ENCODE measurements at regions not wholly inside any gene's neighbourhood (a gene's known extent, or its start where the extent isn't known, plus 50 kb on each side); places are given as distances from the start of the nearest gene placed in this dataset.

- TF ChIP-seq, protein P1, sequence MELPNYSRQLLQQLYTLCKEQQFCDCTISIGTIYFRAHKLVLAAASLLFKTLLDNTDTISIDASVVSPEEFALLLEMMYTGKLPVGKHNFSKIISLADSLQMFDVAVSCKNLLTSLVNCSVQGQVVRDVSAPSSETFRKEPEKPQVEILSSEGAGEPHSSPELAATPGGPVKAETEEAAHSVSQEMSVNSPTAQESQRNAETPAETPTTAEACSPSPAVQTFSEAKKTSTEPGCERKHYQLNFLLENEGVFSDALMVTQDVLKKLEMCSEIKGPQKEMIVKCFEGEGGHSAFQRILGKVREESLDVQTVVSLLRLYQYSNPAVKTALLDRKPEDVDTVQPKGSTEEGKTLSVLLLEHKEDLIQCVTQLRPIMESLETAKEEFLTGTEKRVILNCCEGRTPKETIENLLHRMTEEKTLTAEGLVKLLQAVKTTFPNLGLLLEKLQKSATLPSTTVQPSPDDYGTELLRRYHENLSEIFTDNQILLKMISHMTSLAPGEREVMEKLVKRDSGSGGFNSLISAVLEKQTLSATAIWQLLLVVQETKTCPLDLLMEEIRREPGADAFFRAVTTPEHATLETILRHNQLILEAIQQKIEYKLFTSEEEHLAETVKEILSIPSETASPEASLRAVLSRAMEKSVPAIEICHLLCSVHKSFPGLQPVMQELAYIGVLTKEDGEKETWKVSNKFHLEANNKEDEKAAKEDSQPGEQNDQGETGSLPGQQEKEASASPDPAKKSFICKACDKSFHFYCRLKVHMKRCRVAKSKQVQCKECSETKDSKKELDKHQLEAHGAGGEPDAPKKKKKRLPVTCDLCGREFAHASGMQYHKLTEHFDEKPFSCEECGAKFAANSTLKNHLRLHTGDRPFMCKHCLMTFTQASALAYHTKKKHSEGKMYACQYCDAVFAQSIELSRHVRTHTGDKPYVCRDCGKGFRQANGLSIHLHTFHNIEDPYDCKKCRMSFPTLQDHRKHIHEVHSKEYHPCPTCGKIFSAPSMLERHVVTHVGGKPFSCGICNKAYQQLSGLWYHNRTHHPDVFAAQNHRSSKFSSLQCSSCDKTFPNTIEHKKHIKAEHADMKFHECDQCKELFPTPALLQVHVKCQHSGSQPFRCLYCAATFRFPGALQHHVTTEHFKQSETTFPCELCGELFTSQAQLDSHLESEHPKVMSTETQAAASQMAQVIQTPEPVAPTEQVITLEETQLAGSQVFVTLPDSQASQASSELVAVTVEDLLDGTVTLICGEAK (IDR thresholded peaks at IDR 0.05): no peak
- TF ChIP-seq, protein P1 (CRISPR knock-in tag; IDR thresholded peaks at IDR 0.05): no peak
- TF ChIP-seq BCOR (IDR thresholded peaks at IDR 0.05): no peak
- no peak for TF ChIP-seq TAF15 (IDR thresholded peaks at IDR 0.05; ENCODE audit: low read depth, low read length)
- no peak for TF ChIP-seq THRA (IDR thresholded peaks at IDR 0.05)
Observed at GRCh38 chr13:100789481-100789880, 114.9 kb upstream of the TMTC4 start (continued).
